Naive thymus-derived CD8-positive, alpha-beta T cell (primary cell): ENCODE measurements at regions not wholly inside any gene's neighbourhood (a gene's known extent, or its start where the extent isn't known, plus 50 kb on each side); places are given as distances from the start of the nearest gene placed in this dataset.
"Not testable (repeated sequence)": the region's sequence is repeated elsewhere in the genome, so short reads cannot be mapped to it uniquely, and the experiment has no call there.

ENCODE experiments used
- ATAC-seq, 2 donors: fragments of 150-1000 bp; cut with Tn5 transposase in 1 of 2; sonication (Bioruptor Pico), chemical (Tn5 transposase) in 1 of 2; 1 replicate in 1 of 2; 2 replicates in 1 of 2; pipeline ENCODE4 v1.10.0; 2021; ENCODE audit warnings: mild to moderate bottlenecking in 2 of 2, moderate library complexity in 2 of 2
- POLR2A ChIA-PET: fragments of 350-600 bp; sonication (Branson Sonifier 250); formaldehyde crosslinking; loops from one replicate; lab custom pipeline; 2021; ENCODE audit warnings: antibody characterized with exemption; lab: Charles Lee
- DNase-seq, 10 donors: peaks; one replicate each; pipeline versions ENCODE4 v3.0.0 to v3.0.0-alpha.2; 2020 to 2022
- H3K27ac Mint-ChIP-seq, 10 donors: one replicate each; pipeline ENCODE4 v1.8.0; 2020 to 2022; ENCODE audit warnings: mild to moderate bottlenecking in 10 of 10, mixed read lengths in 10 of 10, moderate library complexity in 4 of 10, inconsistent platforms in 1 of 10
- H3K27me3 Mint-ChIP-seq, 5 donors: one replicate each; pipeline ENCODE4 v1.8.0; 2021 to 2022; ENCODE audit warnings: mixed read lengths in 5 of 5
- H3K36me3 Mint-ChIP-seq, 3 donors: one replicate each; pipeline ENCODE4 v1.8.0; 2020 to 2022; ENCODE audit warnings: mixed read lengths in 3 of 3, mild to moderate bottlenecking in 2 of 3, inconsistent platforms in 1 of 3
- H3K4me1 Mint-ChIP-seq, 4 donors: one replicate each; pipeline ENCODE4 v1.8.0; 2021 to 2022; ENCODE audit warnings: mixed read lengths in 4 of 4
- H3K4me3 Mint-ChIP-seq, 10 donors: one replicate each; pipeline ENCODE4 v1.8.0; 2020 to 2022; ENCODE audit warnings: mild to moderate bottlenecking in 10 of 10, mixed read lengths in 10 of 10, moderate library complexity in 6 of 10, inconsistent platforms in 1 of 10
- H3K9me3 Mint-ChIP-seq, 9 donors: one replicate each; pipeline ENCODE4 v1.8.0; 2020 to 2022; ENCODE audit warnings: mixed read lengths in 9 of 9, mild to moderate bottlenecking in 3 of 9, inconsistent platforms in 1 of 9, moderate library complexity in 1 of 9

DNA sequence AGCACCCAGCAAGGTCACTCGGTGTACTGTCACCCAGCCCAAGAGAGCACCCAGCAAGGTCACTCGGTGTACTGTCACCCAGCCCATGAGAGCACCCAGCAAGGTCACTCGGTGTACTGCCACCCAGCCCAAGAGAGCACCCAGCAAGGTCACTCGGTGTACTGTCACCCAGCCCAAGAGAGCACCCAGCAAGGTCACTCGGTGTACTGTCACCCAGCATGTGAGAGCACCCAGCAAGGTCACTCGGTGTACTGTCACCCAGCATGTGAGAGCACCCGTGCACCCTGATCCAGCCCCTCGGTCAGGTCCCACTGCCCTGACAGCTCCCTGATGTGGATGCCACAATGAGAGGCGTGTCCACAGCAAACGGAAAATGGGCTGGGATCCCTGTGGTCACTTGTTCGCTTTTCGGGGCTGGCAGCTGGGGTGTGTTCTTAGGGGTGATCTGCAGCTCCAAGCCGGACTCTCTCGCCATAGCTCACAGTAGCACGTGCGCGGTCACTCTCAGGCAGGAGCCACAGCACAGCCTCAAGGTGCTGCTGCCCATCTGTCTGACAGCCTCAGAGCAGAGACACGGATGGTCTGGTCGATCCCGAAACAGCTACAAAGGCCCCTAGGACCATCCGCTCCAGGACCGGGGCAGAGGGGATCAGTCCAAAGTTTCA, 324.9 kb downstream of the ADGRD1 start:
- H3K9me3 Mint-ChIP-seq, H3K4me3 Mint-ChIP-seq, H3K36me3 Mint-ChIP-seq, POLR2A ChIA-PET, ATAC-seq, H3K27me3 Mint-ChIP-seq, H3K4me1 Mint-ChIP-seq, H3K27ac Mint-ChIP-seq: not testable (repeated sequence)
- DNase-seq, result peak in 1 of 10 donors; percentile 34

DNA sequence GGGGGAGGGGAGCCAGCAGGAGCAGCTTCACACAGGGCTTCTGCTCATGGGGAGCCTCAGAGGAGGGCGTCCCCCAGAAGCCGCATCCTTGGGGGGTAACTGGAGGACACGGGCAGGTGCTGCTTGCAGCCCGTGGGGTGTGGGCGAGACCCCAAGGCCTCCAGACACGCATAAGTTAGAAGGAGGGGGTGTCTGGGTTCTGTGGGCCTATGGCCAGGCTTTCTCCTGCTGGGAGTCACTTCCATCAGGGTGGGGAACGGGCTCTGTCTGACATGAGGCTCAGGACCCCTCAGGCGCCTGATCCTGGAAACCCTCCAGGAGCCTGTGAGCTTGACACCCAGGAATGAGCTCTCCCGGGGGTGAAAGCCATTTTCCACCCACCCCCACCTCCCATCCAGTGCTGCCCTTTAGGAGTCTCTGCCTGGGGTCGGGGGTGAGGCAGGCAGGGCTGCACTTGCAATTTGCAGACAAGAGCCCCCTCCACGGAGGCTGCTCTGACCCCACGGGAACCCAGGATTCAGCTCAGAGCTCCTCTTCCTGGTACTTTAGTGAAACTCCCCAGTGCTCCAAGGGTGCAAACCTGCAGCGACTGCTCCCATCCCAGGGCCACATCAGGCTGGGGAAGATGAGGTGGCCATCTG, 325.7 kb downstream of the ADGRD1 start:
- DNase-seq (peak in 1 of 10 donors; percentile 52), ATAC-seq (no peak)
- peaks cover 0 to 4% (median 0%) of the 10 kb centered on the region in 4 donors for H3K4me1 Mint-ChIP-seq
- H3K4me3 Mint-ChIP-seq, result no peak overlapping the region
- POLR2A ChIA-PET, result no interaction called here
- H3K27ac Mint-ChIP-seq, result no peak overlapping the region
- no peaks in the 10 kb centered on the region for H3K9me3 Mint-ChIP-seq
- H3K36me3 Mint-ChIP-seq, result no peaks in the 10 kb centered on the region
- peaks cover 0 to 6% (median 0%) of the 10 kb centered on the region in 5 donors for H3K27me3 Mint-ChIP-seq

DNA sequence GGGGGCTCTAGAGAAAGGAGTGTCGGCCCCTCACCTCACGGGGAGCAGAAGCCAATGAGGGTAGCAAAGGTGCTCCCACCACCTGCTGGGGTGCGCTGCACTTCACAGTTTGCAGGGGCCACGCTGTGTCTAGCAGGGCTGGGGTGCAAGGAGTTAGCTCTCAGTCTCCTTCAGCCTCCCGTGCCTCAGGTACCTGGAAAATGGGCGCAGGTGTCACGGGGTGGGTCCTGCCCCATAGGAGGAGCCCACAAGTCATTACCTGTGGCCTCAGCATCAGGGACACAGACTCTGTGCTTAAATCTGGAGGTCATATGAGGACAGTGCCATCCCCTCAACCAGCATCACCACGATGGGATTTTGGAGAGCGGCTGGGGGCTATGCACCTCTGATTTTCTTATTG, 326.7 kb downstream of the ADGRD1 start:
- Mint-ChIP-seq H3K27me3 (peaks cover 0 to 6% (median 1%) of the 10 kb centered on the region in 5 donors), H3K9me3 (no peaks in the 10 kb centered on the region), H3K27ac (no peak overlapping the region), H3K4me1 (peaks cover 0 to 5% (median 0%) of the 10 kb centered on the region in 4 donors), H3K36me3 (no peaks in the 10 kb centered on the region), H3K4me3 (no peak overlapping the region)
- POLR2A ChIA-PET, result no interaction called here
- peak in 1 of 10 donors; percentile 50 for DNase-seq
- no peak for ATAC-seq

DNA sequence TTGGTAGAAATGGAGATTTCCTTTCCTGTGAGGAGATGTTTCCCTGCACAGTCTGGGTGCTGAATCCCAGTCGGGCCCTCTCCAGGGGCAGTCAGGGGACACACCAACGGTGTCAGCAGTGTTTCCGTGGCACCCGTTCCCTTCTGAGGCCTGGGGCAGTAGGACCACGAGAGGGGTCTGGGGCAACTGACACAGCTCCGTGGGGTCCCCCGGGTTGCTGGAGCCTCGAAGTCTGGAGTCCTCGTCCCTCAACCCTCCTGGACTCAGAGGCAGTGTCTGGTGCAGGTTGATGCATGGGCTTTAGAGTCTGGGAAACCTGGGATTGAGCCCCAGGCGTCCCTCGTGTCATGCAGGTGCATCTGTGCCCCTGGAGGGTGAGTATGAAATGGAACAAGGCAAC, 327.3 kb downstream of the ADGRD1 start:
- Mint-ChIP-seq H3K36me3 (no peaks in the 10 kb centered on the region), H3K27me3 (peaks cover 0 to 6% (median 1%) of the 10 kb centered on the region in 5 donors), H3K27ac (no peak overlapping the region), H3K4me3 (no peak overlapping the region), H3K9me3 (no peaks in the 10 kb centered on the region), H3K4me1 (peaks cover 0 to 5% (median 0%) of the 10 kb centered on the region in 4 donors)
- POLR2A ChIA-PET, result no interaction called here
- DNase-seq (peak in 1 of 10 donors; percentile 52), ATAC-seq (no peak)

DNA sequence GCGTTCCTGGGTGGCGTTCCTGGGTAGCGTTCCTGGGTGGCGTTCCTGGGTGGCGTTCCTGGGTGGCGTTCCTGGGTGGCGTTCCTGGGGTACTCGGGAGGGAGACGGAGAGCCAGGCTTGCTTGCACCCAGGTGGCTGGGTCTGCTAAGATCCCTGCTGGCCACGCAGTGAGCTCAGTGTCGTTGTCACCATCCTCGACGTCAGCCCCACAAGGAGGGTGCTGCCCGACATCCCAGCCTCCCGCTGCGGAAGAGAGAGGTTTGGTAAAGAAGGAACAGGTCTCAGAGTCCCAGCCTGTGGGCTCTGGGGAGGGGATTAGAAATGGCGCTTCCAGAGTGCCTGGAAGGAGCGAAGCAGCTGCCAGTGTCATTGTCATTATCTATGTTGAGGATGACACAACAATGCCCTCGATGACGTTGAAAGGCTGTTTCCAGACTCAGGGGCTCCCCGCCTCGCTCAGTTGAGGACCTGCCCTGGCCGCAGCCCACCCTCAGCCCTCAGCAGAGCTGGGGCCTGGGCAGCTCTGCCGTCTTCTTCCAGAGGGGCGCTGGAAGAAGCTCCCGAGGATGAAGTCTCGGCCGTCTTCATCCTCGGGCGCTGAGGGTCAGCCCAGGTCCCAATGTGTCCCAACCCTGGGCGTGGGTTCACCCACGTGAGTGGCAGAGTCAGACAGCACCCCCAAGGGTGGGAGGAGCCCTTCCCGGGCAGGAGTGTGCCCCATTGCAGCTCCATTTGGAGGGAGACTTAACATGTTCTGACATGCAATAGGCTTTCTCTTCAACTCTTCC, 328.8 kb downstream of the ADGRD1 start:
- Mint-ChIP-seq H3K27me3 (peaks cover 0 to 6% (median 1%) of the 10 kb centered on the region in 5 donors), H3K27ac (no peak overlapping the region), H3K9me3 (no peaks in the 10 kb centered on the region), H3K4me1 (peaks cover 0 to 5% (median 0%) of the 10 kb centered on the region in 4 donors), H3K36me3 (no peaks in the 10 kb centered on the region), H3K4me3 (no peak overlapping the region)
- ATAC-seq (no peak), DNase-seq (peak in 1 of 10 donors; percentile 57)
- POLR2A ChIA-PET, result no interaction called here

DNA sequence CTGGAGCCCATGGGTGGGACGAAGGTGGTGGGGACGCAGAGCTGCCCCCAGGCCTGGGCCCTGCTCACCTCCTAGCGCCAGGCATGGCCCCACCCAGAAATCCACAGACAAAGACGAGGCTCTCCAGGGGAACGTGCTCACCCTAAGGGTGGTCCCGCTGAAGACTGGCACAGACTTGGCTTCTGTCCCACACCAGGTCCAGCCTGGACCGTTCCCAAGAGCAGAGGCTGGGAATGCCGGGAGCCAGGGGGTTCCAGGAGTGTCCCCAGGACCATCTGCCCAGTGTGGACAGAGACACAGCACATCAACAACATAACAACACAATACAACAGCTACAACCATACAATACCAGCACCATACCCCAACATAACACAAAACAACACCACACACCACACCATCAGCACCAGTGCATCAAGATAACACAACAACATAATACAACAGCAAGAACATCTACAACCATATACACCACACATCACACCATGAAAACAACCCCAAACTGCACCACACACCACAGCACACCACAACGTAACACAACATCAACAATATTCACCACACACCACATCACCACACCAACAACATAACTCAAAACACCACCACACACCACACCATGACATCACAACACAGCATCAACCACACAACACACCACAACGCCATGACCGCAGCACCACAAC, 329.6 kb downstream of the ADGRD1 start:
- peaks cover 0 to 5% (median 0%) of the 10 kb centered on the region in 4 donors for H3K4me1 Mint-ChIP-seq
- peaks cover 0 to 10% (median 1%) of the 10 kb centered on the region in 5 donors for H3K27me3 Mint-ChIP-seq
- POLR2A ChIA-PET, result no interaction called here
- H3K27ac Mint-ChIP-seq, result no peak overlapping the region
- H3K9me3 Mint-ChIP-seq, result no peaks in the 10 kb centered on the region
- DNase-seq (peak in 1 of 10 donors; percentile 11), ATAC-seq (no peak)
- no peaks in the 10 kb centered on the region for H3K36me3 Mint-ChIP-seq
- H3K4me3 Mint-ChIP-seq, result no peak overlapping the region

DNA sequence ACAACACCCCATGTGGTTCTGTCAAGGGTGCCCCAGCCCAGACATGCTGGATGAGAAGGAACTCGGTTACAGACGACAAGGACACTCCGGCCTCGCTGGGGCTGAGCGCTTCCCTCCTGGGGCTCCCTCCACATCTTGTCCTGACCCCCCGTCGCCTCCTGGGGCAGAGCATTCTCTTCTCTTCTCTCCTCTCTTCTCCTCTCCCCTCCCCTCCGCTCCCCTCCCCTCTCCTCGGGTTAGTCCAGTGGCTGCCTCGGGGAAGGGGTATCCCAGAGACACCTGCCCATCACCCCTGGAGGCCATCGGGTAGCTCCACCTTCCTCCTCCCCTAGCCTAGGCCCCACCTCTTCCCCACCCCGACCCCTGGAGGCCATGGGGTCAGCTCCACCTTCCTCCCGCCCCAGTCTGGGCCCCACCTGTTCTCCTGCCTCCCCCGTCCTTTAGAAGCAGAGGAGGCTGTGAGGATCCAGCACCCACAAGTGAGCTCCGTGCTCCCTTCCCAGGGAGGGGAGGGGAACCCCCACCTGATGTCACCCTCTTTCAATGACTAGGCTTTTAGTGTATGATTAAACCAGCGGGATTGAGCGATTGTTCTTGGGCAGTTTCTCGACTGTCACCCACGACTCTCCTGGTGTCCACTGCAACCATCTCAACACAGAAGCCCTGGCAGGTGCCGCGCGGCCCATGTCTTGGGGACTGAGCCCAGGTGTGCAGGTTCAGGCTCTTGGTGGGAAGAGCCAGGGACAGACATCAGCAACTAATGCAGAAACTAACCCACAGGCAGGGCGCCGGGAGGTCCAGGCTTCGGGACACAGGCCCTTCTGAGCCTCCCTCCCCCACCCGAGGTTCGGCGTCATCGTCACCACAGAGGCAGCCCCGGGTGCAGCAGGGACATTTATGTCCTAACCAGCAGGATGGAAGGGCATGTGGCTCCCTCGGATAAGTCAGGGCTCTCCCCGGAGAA, 330.4 kb downstream of the ADGRD1 start:
- POLR2A ChIA-PET, H3K36me3 Mint-ChIP-seq, ATAC-seq, H3K9me3 Mint-ChIP-seq, H3K4me3 Mint-ChIP-seq, H3K4me1 Mint-ChIP-seq: not testable (repeated sequence)
- H3K27ac Mint-ChIP-seq, result peak overlapping the region in 1 of 10 donors; percentile 40
- H3K27me3 Mint-ChIP-seq, result peaks cover 0 to 10% (median 1%) of the 10 kb centered on the region in 5 donors
- peak in 2 of 10 donors; percentile 16 to 45 for DNase-seq

DNA sequence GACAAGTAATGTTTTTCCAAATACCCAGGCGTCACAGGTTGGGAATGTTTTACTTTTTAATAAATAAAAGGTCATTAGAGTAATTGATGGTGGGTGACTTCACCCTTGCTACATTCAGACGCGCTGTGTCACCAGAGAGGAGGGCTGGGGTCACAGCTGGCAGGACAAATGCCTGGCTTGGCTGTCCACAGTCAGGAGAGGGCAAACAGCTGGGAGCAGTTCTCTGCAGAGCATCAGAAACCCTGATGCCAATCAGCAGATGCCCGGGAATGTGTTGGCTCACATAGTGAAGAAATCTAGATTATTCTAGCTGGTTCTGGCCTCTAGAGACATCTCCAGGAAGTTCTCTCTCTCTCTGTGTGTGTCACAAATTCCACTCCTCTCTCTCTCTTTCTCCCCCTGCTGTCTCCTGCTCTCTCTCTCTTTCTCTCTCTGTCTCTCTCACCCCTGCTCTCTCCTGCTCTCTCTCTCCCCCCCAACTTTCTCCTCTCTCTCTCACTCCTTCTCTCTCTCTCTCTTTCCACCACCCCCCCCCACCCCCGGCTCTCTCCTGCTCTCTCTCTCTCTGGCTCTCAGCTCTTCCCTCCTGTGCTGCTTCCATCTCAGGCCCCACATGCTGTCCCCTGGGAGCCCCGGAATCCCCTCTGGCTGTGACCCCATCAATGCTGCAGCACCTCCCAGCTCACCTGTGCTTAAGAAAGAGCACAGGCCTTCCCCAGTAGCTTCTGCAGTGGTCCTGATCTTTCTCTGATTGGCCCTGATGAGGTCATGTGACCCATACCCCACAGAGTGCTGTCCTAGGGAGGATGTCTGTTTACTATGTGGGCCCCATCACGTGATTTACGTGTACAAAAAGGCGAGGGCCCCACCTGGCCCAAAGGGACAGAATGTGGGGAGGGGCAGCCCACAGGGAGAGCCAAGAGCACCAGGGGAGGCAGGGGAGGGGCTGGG, 331.5 kb downstream of the ADGRD1 start:
- ATAC-seq, H3K27ac Mint-ChIP-seq, H3K36me3 Mint-ChIP-seq, H3K4me1 Mint-ChIP-seq, H3K9me3 Mint-ChIP-seq, POLR2A ChIA-PET, H3K4me3 Mint-ChIP-seq: not testable (repeated sequence)
- DNase-seq, result peak in 1 of 10 donors; percentile 6
- H3K27me3 Mint-ChIP-seq, result peaks cover 0 to 10% (median 0%) of the 10 kb centered on the region in 5 donors

DNA sequence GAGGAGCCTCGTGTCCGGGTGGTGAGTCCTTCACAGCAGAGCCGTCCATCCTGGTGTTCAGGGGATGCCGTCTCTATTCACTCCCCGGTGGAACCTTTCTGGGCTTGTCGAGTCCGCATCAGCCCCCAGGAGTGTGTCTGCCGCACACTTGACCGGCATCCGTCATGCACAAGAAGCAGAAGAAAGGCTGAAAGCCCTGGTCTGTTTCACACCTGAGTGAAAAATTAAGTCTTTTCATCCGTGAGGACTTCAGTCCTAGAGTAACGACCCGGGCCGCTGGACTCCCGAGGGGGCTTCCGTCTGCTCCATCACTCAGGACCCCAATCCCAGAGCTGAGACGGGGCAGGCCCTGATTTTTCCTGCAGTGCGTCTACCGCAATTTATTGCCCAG, 332.2 kb downstream of the ADGRD1 start:
- H3K4me1 Mint-ChIP-seq, H3K4me3 Mint-ChIP-seq, H3K9me3 Mint-ChIP-seq, H3K27ac Mint-ChIP-seq, ATAC-seq, POLR2A ChIA-PET, H3K36me3 Mint-ChIP-seq: not testable (repeated sequence)
- DNase-seq, result peak in 2 of 10 donors; percentile 5 to 24
- peaks cover 0 to 10% (median 0%) of the 10 kb centered on the region in 5 donors for H3K27me3 Mint-ChIP-seq

DNA sequence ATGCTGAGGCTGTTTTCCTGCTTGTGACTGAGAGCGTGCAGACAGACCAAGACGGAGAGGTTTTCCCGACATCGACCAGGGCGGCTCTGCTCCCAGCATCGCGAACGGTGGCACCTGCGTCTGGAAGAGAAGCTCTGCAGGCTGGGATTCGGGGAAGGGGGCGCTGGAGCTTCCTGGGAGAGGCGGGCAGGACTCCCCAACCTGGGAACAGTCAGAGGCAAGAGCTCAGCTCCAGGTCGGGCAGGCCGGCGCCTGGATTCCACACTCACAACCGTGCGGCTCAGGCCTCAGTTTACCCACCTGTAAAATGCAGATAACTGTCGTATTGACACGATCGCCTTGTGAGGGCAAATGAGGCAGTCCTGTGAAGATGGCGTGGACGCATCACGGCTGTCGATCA, 332.6 kb downstream of the ADGRD1 start:
- H3K4me1 Mint-ChIP-seq, H3K36me3 Mint-ChIP-seq, H3K4me3 Mint-ChIP-seq, ATAC-seq, H3K27ac Mint-ChIP-seq, POLR2A ChIA-PET: not testable (repeated sequence)
- peaks cover 0 to 11% (median 0%) of the 10 kb centered on the region in 9 donors for H3K9me3 Mint-ChIP-seq
- peak in 2 of 10 donors; percentile 13 to 49 for DNase-seq
- peaks cover 0 to 10% (median 0%) of the 10 kb centered on the region in 5 donors for H3K27me3 Mint-ChIP-seq
